NT2/D1 (cell line): ENCODE measurements at regions not wholly inside any gene's neighbourhood (a gene's known extent, or its start where the extent isn't known, plus 50 kb on each side); places are given as distances from the start of the nearest gene placed in this dataset.

Source experiments
- YY1 ChIP-seq: IDR thresholded peaks from 2 replicates; pipeline ENCODE4 v1.6.1; 2011; ENCODE audit not compliant: insufficient read length, insufficient read depth
- ZNF274 ChIP-seq: IDR thresholded peaks from 2 replicates; pipeline ENCODE4 v1.6.1; 2011; ENCODE audit warnings: mild to moderate bottlenecking, low read depth, low read length

DNA sequence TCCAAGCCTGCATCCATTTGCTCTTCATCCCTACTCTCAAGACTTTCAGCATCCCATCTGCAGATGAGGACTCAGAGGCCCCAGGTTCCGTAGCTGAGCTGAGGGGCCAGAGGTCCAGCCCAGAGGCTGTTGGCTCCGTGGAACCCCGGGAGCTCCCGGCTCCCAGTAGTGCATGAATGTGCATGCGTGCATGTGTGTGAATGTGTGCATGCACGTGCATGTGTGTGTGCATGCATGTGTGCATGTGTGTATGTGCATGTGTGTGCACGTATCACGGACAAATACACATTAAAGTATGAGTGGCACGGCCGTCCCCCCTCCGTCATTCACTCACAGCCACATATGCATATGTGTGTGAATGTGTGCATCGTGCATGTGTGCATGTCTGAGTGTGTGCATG, 149.9 kb downstream of the KIF26A start:
- TF ChIP-seq ZNF274 (no peak), YY1 (no peak)
